HG02588 (cell line): ENCODE measurements at regions not wholly inside any gene's neighbourhood (a gene's known extent, or its start where the extent isn't known, plus 50 kb on each side); places are given as distances from the start of the nearest gene placed in this dataset.
"Not testable (repeated sequence)": the region's sequence is repeated elsewhere in the genome, so short reads cannot be mapped to it uniquely, and the experiment has no call there.

Experiments
- ATAC-seq: cut with Tn5 transposase; IDR thresholded peaks from one replicate; pipeline ENCODE4 v1.9.1; 2021; ENCODE audit warnings: mild to moderate bottlenecking, moderate library complexity; ENCODE audit not compliant: unreplicated experiment

GRCh38 chr6:128600397-128600951 lies 80.1 kb upstream of the PTPRK start:
- peak; percentile 61 for ATAC-seq

DNA sequence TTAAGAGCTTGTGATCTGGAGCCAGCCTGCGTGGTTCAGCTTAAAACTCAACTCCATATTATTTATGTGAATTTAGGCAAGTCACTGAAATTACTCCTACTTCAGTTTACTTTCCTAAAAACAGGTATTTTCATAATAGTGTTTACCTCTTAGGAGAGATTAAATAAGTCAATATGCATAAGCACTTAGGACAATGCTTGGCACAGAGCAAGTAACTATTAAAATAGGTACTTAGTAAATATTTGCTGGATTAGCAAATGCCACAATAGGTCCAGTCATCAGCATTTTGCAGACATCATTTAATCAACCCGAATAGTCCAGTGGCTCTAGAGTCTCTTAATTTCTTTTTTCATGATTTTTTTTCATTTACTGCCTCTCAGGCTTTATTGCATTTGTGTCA lies 78.6 kb upstream of the PTPRK start:
- no peak for ATAC-seq

GRCh38 chr6:128598571-128598970 lies 78.2 kb upstream of the PTPRK start:
- no peak for ATAC-seq

- no peak for ATAC-seq
Measured at GRCh38 chr6:128597956-128598355, 77.6 kb upstream of the PTPRK start.

DNA sequence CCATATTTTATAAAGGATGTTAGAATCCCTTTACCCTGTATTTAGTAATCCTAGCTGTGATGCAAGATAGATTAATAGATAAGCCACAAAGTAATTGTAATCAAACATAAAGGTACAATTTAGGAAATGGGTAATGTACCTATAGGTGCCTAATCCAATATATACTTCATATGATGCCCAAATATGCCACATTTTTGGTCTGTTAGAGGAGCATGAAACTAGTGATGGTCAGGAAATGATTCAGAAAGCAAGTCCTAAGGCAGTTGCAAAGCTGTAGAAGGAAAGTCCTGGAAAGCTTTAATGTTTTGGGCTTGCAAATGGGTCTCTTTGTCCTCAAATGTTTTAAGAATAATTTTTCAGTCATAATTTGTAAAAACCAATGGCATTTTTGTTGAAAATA lies 76.6 kb upstream of the PTPRK start:
- ATAC-seq, result no peak

DNA sequence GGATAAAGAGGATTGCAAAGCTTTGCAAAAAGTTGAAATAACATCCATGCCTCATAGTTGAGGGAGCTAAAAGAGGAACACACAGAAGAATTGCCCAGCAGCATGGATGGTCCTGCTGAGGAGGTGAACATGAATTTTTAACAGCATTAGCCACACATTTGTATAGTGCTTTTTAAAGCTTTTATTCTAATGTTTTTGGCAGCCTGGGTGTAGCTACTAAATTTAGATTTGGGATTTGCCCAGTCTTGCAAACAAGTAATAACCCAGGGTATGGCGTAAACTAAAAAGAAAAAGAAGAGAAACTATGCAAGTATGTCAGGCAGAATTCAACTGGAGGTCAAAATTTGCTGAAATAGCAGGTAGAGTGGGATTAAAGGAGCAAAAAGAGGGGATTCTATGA lies 75.1 kb upstream of the PTPRK start:
- no peak for ATAC-seq

GRCh38 chr6:128586095-128586494 lies 65.7 kb upstream of the PTPRK start:
- no peak for ATAC-seq

DNA sequence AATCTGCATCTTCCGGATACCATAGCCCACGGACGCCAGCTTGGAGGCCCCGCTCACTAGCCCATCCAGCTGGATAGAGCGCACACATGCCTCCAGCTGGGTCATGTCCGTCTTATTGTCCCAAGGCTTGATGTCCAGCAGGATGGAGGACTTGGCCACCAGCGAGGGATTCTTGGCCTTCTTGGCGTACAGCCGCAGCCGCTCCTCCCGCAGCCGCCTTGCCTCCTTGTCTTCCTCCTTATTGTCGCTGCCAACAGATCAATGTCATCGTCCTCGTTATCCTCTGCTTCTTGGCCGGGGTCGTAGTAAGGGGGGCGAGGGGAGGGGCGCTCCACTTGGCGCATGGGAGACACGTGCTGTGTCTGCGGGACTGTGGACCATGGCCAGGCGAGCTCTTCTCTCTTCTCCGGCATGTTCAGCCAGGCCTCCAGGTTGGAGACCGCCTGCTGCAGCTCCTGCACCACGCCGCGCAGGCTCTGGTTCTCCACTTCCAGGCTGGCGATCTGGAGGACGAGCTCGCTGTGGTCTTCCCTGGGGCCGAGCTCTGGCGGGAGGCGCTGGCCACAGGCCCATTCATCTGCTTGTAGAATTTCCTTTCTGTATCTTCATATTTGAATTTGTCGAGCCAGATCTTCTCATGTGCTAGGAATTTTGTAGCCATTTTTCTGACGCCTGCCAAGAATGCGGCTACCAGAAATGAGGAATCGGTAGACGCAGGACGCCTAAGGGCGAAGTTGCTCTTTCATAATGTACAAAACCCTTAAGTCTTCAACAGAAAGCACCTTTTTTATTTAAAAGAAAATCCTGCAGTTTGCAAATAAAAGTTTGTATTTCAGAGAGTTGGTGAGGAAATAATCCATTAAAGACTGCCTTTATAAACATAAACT lies 60.1 kb upstream of the PTPRK start:
- no peak for ATAC-seq

GRCh38 chr6:128575254-128575653 lies 54.9 kb upstream of the PTPRK start:
- not testable (repeated sequence) for ATAC-seq

GRCh38 chr6:128574402-128574801 lies 54.0 kb upstream of the PTPRK start:
- ATAC-seq, result peak; percentile 51

DNA sequence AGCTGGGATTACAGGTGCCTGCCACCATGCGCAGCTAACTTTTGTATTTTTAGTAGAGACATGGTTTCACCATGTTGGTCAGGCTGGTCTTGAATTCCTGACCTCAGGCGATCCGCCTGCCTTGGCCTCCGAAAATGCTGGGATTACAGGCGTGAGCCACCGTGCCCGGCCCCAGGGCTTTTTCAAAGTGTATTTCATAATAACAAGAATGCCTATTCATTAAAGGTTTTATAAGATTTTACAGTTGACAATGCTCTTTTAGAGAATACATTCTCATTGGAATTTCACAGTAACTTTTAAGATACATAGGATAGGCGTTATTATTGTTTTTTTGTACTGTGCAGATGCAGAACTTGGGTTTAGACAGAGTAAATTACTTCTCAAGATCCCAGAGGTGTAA lies 52.6 kb upstream of the PTPRK start:
- no peak for ATAC-seq

- ATAC-seq, result no peak
Measured at GRCh38 chr6:128572294-128572693, 51.9 kb upstream of the PTPRK start.

- ATAC-seq, result no peak
Measured at GRCh38 chr6:128570680-128571063, 50.3 kb upstream of the PTPRK start.

DNA sequence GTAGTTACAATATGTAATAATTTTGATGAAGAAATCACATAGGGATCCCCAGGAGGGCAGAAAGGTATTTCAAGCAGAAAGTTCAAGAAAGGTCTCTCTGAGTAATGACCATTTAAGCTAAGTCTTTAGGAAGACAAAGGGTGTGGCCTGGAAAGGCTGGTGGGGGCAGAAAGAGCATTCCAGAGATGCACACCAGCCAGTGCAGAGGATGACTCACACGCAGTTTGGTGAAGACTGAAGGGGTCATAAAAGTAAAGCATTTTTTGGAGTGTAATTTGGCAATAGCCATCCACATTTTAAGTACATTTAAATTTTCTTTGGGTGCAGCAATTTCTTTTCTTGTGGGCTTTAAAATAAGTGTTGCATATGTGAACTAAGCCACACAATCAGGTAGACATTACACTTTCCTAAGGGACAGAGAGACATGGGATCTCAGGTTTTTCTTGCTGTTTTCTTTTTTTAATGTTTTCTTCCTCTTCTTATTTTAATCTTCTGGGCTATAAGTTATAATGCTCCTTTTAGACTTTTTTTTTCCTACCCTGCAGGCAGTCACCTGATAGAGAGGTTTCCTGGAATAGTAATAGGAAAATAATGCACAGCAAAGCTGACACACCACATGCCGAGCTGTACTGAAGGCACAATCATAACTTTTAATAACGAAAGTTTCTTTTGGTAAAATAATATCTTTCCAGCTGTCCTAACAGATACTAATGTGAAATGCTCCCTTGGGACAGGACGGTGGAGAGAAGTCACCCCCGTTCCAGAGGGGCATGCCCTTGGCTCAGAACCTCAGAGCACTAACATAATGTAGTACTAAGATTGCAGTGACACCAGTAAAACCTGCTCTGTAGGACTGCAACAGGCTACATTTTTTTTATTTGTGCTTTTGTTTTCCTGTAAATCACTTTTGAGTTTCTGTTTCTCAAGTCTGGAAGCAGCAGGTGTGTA lies 49.6 kb upstream of the PTPRK start:
- ATAC-seq, result no peak
